GM12875 (cell line): ENCODE measurements at regions not wholly inside any gene's neighbourhood (a gene's known extent, or its start where the extent isn't known, plus 50 kb on each side); places are given as distances from the start of the nearest gene placed in this dataset.

Source experiments
- H3K4me3 ChIP-seq: one replicate; pipeline ENCODE4 v1.5.1; 2011; ENCODE audit warnings: low read depth, low read length, control low read depth
- TF ChIP-seq, protein P1 (sequence below): IDR thresholded peaks from 2 replicates; pipeline ENCODE4 v1.5.1; 2011; ENCODE audit warnings: low read depth, mild to moderate bottlenecking, control low read depth, inconsistent platforms, low read length, moderate library complexity, borderline replicate concordance; ENCODE audit not compliant: insufficient read depth

DNA sequence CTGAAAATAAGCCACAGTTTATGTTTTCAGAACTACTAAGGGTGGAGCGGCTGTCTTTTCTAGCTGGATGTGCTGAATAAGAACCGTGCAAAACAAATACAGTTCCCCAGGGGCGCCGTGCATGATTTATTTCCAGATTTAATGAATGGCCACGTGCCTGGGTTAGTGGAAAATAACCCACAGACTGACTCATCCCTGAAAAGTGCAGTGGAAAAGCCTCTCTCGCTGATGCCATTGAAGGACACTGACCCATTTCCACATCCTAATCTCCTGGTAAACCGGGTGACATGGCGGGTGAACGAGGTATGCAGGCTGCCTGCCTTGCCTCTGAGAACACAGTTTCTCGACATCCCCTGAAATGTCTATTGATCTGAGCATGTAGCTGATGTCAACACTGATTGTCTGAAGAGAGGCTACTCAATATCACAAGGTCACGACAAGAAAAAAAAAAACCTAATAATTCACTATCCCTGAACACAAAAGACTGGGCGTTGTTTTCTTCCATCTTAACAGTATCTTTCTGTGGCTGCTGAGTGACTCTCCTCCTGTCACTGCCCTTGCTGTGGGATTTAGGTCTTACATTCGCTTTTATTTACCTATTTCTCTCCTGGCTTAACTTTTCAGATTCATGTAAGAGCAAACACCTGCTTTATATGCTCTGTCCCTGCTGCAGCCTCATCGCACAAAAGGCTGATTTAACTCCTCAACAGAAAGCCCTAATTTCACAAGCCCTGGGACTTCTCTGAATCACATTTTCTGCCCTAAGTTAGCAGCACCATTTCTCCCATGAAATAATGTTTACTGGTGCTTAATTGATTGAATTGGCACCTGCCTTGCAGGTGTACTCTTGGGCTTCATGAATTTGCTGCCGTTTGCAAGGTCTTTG is 76.9 kb upstream of the SCOC start:
- H3K4me3 ChIP-seq: no peak overlapping the region
- TF ChIP-seq, protein P1, sequence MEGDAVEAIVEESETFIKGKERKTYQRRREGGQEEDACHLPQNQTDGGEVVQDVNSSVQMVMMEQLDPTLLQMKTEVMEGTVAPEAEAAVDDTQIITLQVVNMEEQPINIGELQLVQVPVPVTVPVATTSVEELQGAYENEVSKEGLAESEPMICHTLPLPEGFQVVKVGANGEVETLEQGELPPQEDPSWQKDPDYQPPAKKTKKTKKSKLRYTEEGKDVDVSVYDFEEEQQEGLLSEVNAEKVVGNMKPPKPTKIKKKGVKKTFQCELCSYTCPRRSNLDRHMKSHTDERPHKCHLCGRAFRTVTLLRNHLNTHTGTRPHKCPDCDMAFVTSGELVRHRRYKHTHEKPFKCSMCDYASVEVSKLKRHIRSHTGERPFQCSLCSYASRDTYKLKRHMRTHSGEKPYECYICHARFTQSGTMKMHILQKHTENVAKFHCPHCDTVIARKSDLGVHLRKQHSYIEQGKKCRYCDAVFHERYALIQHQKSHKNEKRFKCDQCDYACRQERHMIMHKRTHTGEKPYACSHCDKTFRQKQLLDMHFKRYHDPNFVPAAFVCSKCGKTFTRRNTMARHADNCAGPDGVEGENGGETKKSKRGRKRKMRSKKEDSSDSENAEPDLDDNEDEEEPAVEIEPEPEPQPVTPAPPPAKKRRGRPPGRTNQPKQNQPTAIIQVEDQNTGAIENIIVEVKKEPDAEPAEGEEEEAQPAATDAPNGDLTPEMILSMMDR: no peak

DNA sequence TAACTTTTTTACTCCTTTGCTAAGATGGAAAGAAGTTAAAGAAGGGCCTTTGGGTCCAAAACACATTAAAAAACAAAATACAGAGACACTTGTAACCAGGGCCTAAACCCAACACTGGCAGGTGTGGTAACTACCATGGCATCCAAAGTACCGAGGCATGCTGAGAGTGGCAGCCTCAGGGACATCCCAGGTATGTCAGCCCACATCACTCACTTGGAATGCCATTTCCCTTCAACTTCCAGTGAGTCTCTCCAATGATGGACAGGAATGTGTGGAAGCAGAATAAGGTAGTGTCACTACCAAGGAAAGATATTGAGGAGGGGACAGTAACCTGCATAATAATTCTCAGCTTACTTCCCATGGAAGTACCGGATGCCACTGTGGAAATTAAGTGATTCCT is 79.5 kb upstream of the SCOC start:
- TF ChIP-seq, protein P1: no peak

DNA sequence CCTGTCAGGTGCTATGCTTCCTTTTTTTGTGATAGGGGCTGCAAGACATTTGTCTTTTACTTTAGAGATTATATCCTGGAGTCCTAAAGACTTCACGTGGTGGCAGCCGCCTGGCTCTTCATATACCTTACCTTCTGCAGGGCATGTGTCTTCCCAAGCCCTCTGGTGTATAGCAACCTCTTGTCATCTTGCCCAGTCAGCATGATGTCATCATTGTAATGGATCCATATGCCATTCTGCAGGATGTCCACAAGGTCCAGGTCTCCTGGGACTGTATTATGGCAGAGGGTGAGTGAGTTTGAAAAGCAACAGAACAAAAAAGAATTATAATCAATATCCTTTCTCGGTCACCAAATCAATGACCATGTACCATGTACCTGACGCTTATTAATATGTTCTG is 82.2 kb upstream of the SCOC start:
- TF ChIP-seq, protein P1: no peak
- H3K4me3 ChIP-seq: no peak overlapping the region

More for the DNA sequence above, 79.5 kb upstream of the SCOC start:
- H3K4me3 ChIP-seq: no peak overlapping the region

DNA sequence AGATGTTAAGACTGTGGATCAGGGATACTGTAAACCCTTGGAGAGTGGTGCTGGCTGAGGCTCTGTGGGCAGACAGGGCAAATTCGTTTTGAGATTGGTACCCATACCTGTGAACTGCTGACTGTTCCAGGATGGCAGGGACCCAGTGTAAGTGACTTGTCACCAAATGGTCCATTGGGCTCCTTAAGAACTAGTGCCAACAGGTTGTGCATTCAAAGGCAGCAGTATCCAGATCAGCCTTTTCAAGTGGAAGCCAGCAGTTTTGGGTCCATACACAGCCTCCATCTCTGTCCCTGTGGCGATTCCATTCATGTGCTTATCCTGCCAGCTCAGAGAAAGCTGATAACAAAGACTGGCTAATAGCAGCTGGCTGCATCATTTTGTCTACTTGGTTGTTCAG is 84.0 kb upstream of the SCOC start:
- H3K4me3 ChIP-seq: no peak overlapping the region
- TF ChIP-seq, protein P1: no peak

DNA sequence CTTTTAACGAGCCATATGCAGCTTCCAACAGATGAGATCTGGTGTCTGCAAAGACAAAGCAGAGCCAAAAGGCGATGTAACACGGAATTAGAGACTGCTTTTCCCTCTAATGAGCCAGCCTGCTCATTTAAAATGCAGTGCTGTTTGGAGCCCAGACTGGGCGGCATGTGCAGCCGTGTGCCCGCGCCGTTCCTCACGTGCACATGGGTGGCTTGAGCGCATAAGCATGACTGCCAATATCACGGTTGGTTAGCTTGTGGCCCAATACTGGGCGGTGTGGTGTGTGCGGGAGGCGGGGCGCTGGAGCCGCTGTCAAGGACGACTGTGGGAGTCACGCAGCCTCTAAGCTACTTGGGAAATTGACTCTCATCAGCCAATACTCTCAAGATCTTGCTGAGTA is 87.0 kb upstream of the SCOC start:
- TF ChIP-seq, protein P1: no peak
- no peak overlapping the region for H3K4me3 ChIP-seq

DNA sequence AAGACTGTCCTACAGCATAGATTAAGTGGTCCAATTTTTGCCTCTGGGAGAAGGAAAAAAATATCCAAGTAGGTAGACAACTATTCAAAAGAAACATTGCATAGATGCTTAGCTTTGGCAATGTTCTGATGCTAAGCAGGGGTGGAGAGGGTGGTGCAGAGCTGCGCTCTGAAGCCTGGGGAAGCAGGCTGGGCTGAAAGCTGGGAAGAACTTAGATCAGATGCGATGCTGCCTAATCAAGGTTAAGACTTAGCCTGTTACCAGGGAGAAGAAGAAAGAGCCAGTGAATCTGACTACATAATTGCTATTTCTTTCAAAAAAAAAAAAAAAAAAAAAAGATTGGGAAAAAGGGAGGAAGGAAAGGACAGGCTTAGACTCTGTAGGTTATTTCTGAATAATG is 89.0 kb upstream of the SCOC start:
- TF ChIP-seq, protein P1: no peak
- H3K4me3 ChIP-seq: no peak overlapping the region
